ENCODE measurements at regions not wholly inside any gene's neighbourhood (a gene's known extent, or its start where the extent isn't known, plus 50 kb on each side); places are given as distances from the start of the nearest gene placed in this dataset.
"Not testable (repeated sequence)": the region's sequence is repeated elsewhere in the genome, so short reads cannot be mapped to it uniquely, and the experiment has no call there.

GRCh38 chr22:47351836-47352579, 589.6 kb downstream of the TBC1D22A start:
- DNase-seq (ENCODE audit: low spot score) = no peak

- not testable (repeated sequence) for DNase-seq (ENCODE audit: low spot score)
Measured at GRCh38 chr22:47346287-47346686, 583.8 kb downstream of the TBC1D22A start.

GRCh38 chr22:47345025-47345424, 582.6 kb downstream of the TBC1D22A start:
- no peak for DNase-seq (ENCODE audit: low spot score)

- no peak for DNase-seq (ENCODE audit: low spot score)
Measured at GRCh38 chr22:47344414-47344813, 582.0 kb downstream of the TBC1D22A start.

GRCh38 chr22:47343611-47344010, 581.2 kb downstream of the TBC1D22A start:
- DNase-seq (ENCODE audit: low spot score) = no peak

GRCh38 chr22:47342446-47342845, 580.0 kb downstream of the TBC1D22A start:
- DNase-seq (ENCODE audit: low spot score) = no peak

- no peak for DNase-seq (ENCODE audit: low spot score)
Measured at GRCh38 chr22:47341464-47341863, 579.0 kb downstream of the TBC1D22A start.

GRCh38 chr22:47340851-47341436, 578.5 kb downstream of the TBC1D22A start:
- DNase-seq (ENCODE audit: low spot score) = no peak

GRCh38 chr22:47337161-47337621, 574.7 kb downstream of the TBC1D22A start:
- no peak for DNase-seq (ENCODE audit: low spot score)

- DNase-seq (ENCODE audit: low spot score) = no peak
Measured at GRCh38 chr22:47335958-47336357, 573.5 kb downstream of the TBC1D22A start.

- no peak for DNase-seq (ENCODE audit: low spot score)
Measured at GRCh38 chr22:47335460-47335859, 573.0 kb downstream of the TBC1D22A start.

GRCh38 chr22:47334601-47335000, 572.2 kb downstream of the TBC1D22A start:
- DNase-seq (ENCODE audit: low spot score) = no peak

GRCh38 chr22:47333625-47334024, 571.2 kb downstream of the TBC1D22A start:
- DNase-seq (ENCODE audit: low spot score) = no peak

GRCh38 chr22:47332246-47332980, 570.0 kb downstream of the TBC1D22A start:
- no peak for DNase-seq (ENCODE audit: low spot score)

- no peak for DNase-seq (ENCODE audit: low spot score)
Measured at GRCh38 chr22:47331750-47332149, 569.3 kb downstream of the TBC1D22A start.

GRCh38 chr22:47329727-47330650, 567.5 kb downstream of the TBC1D22A start:
- DNase-seq (ENCODE audit: low spot score) = no peak

GRCh38 chr22:47328550-47329243, 566.2 kb downstream of the TBC1D22A start:
- no peak for DNase-seq (ENCODE audit: low spot score)

- DNase-seq (ENCODE audit: low spot score) = no peak
Measured at GRCh38 chr22:47327241-47327640, 564.8 kb downstream of the TBC1D22A start.

- no peak for DNase-seq (ENCODE audit: low spot score)
Measured at GRCh38 chr22:47325249-47325648, 562.8 kb downstream of the TBC1D22A start.

- no peak for DNase-seq (ENCODE audit: low spot score)
Measured at GRCh38 chr22:47324435-47324990, 562.1 kb downstream of the TBC1D22A start.

- DNase-seq (ENCODE audit: low spot score) = no peak
Measured at GRCh38 chr22:47323518-47323917, 561.1 kb downstream of the TBC1D22A start.

All from CD4-positive, alpha-beta T cell treated with Interleukin-2 at 100 ng/mL for 4 hours (primary cell).